Dermis microvascular lymphatic vessel endothelial cell (primary cell): ENCODE measurements at regions not wholly inside any gene's neighbourhood (a gene's known extent, or its start where the extent isn't known, plus 50 kb on each side); places are given as distances from the start of the nearest gene placed in this dataset.
"Not testable (repeated sequence)": the region's sequence is repeated elsewhere in the genome, so short reads cannot be mapped to it uniquely, and the experiment has no call there.

ENCODE experiments used
- DNase-seq, 2 donors: peaks; one replicate each; pipeline versions ENCODE4 v3.0.0 to v3.0.0-alpha.2; 2010; ENCODE audit warnings: low read depth in 2 of 2

DNA sequence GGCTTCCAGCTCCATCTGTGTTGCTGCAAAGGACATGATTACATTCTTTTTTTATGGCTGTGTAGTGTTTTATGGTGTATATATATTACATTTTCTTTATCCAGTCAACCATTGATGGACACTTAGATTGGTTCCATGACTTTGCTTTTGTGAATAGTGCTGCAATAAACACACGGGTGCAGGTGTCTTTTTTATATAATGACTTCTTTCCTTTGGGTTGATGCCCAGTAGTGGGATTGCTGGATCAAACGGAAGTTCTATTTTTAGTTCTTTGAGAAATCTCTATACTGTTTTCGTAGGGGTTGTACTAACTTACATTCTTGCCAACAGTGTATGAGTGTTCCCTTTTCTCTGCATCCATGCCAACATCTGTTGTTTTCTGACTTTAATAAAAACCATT, 189.7 kb downstream of the ACTR3B start:
- DNase-seq, result no peak

DNA sequence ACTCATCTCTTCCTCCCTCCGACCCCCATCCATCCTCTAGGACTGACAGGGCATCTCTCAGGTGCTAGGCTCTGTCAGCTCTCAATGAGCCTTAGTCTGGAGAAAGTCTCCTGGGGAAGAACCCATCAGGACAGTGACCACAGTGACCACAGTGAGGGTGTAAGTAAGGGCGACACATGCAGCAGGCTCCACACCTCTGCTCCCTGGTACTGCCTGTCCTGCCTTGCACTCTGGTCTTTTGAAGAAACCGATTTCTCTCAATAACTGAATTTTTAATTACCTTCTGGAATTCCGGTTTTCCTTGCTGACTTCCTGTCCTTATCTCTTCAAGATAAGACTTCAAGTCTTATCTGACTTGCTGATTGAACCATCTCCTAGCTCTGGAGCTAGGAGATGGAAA, 190.2 kb downstream of the ACTR3B start:
- no peak for DNase-seq

DNA sequence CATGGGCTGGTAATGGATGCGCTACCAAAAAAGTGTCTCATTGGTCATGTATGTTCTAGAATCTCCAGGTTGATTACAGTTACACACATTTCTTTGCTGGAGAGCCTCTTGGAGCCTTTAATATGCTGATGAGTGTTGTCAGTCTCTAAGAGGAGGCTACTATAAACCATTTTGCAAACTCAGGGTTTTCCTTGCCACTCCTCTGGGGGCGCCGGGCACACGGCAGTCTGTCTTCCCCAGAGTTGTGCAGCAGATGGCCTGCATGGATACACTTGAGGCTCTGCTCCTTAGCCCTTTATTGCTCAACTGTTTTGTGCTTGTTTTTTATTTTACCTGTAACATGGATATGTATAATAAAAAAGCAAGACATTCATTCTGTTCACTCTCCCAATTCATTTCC, 196.5 kb downstream of the ACTR3B start:
- DNase-seq, result no peak

DNA sequence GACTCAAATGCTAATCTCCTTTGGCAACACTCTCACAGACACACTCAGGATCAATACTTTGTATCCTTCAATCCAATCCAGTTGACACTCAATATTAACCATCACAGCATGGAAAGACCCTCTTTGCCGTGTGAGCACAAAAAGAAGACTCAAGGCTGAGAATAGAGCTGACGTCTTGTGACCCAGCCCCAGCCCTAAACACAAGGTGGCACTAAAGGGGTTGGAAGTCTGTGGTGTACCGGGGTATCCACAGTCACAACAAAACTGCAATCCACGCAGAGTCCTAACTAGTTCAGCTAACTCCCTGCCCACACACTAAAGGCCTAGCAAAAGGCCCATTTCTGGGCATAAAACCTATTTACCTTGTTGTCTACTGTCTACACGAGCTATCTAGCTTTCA, 200.1 kb downstream of the ACTR3B start:
- no peak for DNase-seq

DNA sequence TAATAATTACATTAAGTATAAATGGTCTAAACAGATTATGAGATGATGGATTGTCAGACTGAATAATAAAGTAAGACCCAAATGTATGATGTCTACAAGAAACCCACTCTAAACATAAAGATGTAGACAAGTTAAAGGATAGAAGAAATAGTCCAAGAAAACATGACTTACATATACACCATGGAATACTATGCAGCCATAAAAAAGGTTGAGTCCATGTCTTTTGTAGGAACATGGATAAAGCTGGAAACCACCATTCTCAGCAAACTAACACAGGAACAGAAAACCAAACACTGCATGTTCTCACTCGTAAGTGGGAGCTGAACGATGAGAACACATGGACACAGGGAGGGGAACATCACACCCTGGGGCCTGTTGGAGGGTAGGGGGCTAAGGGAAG, 202.2 kb downstream of the ACTR3B start:
- DNase-seq, result not testable (repeated sequence)

DNA sequence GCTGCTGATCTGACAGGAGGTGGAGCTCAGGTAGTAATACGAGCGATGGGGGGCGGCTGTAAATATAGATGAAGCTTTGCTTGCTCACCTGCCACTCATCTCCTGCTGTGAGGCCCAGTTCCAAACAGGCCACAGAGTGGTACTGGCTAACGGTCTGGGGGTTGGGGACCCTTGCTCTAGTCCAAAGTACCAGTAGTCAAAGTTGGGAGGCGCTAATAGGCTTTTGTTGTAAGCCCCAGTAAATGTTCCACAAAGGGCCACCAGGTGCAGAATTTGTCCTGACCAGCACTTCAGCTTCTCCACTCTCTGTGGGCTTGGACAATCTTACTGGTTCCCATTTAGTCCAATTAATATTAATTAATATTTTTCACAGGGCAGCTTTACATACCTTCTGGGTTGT, 206.6 kb downstream of the ACTR3B start:
- DNase-seq, result no peak

DNA sequence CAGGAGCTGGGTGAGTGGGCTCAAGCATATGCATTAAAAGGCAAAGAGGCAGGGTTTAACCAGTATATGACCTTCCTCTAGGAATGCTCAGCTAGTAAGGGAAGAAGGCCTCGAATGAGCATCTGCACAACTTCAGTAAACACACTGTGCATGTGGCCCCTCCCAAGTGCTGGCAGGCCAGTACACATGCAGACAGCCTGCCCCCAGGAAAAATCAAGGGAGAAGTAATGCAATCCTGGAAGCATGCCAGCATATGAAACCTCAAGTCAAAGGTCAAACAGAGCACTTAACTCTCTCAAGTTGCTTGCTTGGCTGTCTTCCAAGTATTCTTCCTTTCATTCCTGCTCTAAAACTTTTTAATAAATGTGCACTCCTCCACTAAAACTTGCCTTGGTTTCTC, 208.4 kb downstream of the ACTR3B start:
- no peak for DNase-seq

DNA sequence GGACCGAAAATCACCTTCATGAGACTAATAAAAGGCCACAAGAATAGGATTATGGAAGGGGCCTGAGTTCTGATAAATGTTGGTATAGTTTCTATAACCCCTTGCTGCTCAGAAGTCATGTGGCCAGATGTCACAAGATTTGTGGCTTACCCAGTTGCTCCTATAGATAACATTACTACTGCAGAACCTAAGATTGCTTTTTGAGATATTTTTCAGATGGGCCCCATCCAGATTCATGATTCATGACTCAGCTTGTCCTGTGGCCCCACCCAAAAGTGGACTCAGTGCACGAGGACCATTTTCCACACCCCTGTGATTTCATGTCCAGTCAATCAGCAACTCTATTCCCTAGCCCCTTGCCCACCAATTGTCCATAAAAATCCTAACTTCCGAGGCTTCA, 209.0 kb downstream of the ACTR3B start:
- no peak for DNase-seq

DNA sequence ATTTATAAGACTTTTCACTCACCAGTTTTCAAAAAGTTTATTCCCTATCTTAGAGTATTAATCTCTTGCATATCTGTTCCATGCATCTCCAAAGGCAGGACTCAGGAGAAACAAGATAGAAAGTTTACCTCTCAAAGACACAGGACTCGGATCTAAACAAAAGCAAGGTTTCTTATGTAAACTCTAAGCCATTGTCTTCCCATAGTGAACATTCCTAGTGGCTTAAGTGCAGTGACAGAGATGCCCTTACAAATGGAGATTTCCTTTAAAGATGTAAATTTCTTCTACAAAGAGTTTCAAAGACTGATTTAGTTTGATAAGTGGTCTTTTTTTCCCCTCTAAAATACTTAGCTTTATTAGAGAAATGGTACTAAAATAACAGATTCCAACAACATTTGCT, 209.8 kb downstream of the ACTR3B start:
- no peak for DNase-seq

DNA sequence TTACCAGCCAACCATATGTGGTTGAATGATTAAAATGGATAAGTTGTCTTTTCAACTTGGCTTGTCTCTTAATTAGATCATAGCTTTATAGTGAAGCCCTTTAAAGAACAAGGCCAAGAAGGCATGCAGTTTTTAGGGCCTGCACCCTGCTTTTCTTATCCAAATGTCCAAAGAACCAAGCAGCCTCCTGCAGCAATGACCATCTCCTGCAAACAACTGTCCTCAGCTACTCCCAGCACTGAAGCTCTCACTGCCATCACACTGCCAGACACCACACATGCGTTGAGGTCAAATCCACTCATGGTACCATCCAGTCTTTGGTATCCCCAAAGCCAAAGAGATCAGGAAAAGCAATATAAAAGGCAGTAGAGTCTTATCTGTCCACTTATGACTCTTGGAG, 210.3 kb downstream of the ACTR3B start:
- DNase-seq, result no peak

DNA sequence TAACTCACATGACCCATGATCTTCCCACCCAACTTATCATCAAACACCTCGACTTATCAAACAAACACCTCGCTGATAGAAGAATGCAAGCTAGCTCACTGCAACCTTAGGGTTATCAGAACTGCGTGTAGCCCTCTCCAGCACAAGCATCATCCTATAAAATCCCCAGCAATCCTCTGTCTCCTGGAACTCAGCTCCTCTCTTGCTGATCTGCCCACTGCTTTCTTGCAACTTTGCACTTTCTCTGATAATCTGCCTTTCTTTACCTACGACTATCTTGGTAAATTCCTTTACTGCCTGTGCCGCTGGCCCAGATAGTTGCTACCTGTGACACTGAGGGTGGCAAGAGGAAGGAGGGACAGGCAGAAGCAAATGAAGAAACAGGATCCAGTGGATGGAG, 210.9 kb downstream of the ACTR3B start:
- no peak for DNase-seq

DNA sequence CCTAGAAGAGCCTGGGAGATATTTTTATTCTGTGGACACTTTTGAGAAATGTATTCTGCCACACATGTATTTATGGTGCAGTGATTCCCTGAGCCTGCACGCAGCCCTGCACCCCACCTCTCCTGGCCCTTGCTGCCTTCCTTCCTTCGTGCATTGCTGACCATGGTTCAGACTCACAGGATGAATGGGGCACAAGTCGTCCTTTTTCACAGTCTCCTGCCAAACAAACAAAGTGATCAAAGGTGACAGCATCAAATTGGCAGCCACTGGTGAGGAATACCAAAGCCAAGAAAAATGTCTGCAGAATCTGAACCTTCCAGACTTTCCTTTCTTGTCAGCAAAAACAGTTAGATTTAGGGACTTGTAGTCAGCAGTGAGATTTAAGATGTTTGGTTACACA, 215.0 kb downstream of the ACTR3B start:
- DNase-seq, result no peak

DNA sequence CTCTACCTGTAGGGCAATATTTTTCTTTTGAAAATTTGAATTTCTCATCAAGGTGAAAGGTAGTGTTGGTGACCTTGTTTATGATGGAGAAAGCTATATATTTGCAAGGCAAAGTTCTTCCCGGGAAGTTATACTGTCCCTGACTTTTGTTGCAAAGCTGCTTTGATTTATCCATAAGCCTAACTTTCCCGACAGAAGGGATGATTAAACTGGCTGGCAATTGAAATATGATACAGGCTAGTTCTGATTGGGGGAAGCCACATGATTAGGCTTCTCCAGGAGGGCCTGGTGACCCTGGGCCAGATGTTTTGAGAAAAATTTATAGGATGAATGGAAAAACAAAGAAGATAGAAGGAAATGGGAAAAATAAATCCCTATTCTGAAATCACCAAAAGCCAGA, 215.5 kb downstream of the ACTR3B start:
- no peak for DNase-seq

DNA sequence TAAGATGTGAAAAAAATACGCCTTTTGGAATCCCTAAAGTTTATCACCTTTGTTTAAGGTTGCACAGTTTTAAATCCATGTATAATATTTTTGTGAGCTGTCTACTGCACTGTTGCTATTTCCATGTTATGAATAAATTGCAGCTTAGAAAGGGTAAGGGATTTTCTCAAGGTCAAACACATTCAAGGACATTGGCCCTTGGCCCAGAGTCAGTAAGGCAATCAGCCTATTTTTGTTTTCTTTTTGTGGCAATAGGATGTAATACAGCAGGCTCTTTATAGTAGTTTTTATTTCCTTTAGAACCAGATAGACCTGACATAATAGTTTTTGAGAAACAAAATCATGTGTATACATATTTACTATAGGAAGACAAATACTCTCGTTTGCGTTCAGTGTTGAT, 219.8 kb downstream of the ACTR3B start:
- DNase-seq, result no peak

DNA sequence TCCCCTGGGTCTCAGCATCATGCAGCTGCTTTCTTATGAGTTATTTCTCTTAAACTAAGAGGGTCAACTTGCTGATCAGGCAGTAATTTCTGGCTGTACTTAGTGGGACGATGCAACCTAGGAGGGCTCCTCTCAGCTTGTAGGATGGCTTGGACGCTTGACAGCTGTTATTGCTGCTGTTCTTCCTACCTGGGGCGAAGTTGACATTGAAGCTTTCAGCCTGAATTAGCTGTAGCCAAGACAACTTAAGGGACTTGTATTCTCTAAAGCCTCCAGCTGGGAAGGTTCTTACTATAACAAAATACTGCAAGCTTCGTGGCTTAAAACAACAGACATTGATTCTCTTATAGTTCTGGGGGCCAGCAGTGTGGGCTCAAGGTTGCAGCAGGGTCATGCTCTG, 224.9 kb downstream of the ACTR3B start:
- DNase-seq, result no peak

DNA sequence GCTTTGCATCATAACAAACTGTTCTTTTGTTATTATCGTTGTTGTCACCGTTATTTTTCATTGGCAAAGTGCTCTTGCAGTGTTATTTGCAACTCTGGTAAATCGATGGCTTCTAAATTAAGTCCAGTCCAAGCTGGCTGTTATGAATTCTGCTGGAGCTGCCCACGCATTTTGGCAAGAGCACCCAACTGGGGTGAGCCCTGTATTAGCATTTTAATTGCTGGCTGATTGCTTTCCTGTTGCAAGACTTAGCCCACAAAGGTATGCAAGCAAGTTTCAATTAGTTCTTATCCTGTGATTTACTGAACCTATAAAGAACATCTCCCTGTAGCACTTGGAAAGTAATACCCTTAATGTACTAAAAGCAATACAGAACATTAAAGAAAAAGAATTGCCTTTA, 226.8 kb downstream of the ACTR3B start:
- DNase-seq, result no peak

DNA sequence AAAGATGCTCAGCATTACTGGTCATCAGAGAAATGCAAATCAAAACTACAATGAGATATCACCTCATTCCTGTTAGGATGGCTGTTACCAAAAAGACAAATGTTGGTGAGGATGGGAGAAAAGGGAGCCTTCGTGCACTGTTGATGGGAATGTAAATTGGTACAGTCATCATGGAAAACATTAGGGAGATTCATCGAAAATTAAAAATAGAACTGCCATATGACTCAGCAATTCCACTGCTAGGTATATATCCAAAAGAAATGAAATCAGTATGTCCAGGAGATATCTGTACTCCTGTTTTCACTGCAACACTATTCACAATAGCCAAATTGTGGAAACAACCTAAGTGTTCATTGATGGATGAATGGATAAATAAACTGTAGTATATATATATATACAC, 228.1 kb downstream of the ACTR3B start:
- no peak for DNase-seq

DNA sequence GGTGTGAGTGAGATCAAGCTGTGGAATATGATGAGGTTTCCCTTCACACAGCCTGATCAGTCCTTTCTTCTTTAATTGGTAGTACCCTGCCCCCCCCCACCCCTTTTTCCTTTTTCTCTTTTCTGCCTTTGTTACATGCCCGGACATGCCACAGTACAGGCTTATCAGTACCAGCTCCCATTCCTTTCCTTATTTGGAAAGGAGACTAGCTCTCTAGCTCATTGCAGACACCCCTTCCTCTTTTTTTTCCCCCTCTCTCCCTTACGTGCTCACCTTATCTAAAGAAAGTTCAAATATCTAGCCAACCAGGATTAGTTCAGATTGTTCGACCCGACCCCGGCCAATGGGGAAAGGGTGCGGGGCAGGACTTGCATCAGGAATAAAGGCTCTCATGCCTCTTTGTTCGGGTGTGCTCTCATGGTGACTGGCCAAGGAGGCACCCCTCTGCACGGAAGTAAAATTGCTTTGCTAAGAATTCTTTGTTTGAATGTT, 230.4 kb downstream of the ACTR3B start:
- no peak for DNase-seq

DNA sequence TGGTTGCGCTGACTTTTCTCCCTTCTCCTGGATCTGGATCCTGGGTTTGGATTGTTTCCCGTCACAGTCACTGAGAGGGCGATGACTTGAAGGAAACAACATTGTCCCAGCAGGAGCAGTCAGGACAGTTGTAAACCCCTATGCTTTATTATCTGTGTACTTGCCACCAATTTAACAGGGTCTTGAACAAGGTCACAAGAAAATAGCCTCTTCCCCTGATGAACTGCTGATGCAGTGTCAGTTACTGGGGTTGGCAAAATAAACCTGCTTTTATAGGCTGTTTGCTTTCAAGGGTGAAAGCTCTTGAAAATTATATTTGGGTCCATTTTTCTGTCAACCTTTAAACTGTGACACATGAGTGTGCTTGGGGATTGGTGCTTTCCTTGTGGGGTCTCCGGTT, 238.9 kb downstream of the ACTR3B start:
- no peak for DNase-seq

DNA sequence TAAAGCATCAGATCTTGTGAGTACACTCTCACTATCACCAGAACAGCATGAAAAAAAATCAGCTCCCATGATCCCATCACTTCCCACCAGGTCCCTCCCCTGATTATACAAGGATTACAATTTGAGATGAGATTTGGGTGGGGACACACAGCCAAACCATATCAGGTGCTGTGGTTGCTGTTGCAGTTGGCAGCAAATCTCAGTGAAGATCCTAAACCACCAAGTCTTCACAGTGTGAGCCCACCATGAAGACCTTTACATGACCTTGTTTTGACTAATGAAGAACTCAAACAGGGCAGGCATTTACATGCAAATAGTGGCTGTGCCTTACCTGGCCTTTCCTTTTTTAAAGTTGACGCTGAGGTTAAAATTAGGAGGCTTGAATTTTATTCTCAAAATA, 242.6 kb downstream of the ACTR3B start:
- no peak for DNase-seq

DNA sequence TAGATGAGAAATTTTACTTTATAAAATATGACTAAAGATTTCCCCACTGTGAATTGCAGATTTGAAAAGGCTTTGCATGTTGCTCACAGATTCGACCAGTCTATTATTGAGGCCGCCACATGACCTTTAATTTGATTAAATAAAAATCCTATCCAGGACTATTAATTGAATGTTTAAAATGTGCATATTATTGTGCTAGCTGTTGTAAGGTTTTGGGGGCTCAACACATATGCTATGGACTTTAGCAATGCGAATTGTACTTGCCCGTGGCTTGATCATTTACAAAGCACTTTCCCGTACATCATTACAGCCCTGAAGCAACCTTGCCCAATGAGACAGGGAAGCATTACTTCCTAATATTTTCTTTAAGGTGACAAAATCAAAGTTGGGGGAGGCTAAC, 243.0 kb downstream of the ACTR3B start:
- DNase-seq, result no peak

DNA sequence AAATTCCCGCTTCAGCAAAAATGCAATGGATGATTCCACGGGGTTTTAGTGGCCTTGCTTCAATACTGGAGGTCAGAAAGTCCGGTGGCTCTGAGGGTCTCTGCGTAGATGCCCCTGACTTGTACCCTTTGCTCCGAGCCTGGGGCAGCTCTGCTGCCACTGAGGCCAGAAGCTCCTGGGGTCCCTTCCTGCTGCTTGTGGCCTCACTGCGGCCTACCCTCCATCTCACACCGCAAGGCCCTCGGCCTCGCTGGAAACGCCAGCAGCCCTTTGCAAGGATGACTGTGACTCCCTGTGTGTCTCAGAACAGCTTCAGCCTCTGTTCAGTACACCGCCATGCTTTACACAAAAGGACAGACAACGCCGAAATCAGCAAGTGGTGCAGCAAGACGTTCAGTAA, 244.8 kb downstream of the ACTR3B start:
- no peak for DNase-seq

DNA sequence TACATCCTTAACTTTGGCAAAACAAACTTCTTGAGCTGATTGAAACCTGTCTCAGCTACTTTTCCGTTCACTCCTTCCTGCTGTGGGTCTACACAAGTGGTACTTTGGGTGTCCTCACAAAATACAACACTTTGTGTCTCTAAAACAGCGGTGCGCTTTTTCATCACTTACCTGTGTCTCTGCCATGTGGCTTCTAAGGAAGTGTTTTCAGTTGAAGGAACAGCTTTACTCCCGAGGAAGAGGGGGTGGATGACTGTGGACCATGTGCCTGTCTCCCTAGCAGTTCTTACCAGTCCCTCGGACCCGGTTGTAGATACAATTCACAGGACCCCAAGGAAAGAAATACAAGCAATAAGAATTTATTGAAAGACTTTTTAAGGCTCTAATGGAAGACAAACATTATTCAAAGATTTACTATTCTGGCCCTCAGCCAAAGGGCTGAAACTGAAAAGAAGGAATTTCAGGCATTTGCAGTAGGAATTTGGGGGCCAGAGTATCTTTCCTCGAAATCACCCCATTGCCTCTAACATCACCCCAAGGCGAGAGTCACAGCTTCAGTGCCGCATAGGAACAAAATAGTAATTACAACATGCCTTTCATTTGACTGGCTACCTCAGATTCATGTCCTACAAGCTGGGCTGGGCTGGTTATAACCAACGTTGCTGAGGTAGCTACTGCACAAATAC, 246.3 kb downstream of the ACTR3B start:
- DNase-seq, result no peak

DNA sequence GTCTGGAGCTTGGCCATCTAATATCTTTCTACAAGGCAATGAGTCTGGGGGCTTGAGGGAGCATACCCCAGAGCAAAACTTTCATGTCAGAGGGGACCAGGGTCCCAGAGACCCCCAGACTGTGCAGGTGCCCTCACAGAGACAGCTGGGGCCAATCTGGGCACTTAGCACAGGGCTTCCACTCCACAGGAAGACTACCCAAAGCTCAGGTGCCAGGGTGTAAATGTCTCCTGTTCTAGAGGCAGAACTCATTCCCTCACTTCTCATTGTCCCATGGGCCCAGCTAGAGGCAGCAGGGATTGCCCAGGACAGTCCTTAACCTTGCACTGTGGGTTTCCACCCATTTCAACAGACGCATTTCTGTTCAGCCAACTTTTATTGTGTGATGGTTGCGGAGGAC, 246.9 kb downstream of the ACTR3B start:
- no peak for DNase-seq
